IPS-NIHi7 (cell line): ENCODE measurements at regions not wholly inside any gene's neighbourhood (a gene's known extent, or its start where the extent isn't known, plus 50 kb on each side); places are given as distances from the start of the nearest gene placed in this dataset.

Experiments used
- DNase-seq: peaks from one replicate; pipeline ENCODE4 v3.0.0; 2012; ENCODE audit warnings: mixed read lengths; ENCODE audit errors: extremely low spot score

DNA sequence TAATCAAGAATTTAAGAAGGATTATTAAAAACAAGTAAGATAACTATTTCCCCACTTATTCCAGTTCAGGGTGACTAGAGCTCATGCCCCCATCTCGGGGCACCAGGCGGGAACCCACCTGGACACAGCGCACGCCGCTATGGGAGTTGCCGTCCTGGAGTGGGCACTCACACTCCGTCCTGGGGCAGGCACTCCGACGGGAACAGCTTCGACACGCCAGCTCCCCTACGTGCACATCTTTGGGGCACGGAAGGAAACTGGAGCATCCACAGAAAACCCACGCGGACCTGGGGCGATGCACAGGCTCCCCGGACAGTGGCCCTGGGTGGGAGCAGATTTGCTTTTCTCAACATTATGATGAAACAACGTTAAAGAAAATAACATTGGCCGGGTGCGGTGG, 52.0 kb upstream of the GATA5 start:
- DNase-seq = no peak

DNA sequence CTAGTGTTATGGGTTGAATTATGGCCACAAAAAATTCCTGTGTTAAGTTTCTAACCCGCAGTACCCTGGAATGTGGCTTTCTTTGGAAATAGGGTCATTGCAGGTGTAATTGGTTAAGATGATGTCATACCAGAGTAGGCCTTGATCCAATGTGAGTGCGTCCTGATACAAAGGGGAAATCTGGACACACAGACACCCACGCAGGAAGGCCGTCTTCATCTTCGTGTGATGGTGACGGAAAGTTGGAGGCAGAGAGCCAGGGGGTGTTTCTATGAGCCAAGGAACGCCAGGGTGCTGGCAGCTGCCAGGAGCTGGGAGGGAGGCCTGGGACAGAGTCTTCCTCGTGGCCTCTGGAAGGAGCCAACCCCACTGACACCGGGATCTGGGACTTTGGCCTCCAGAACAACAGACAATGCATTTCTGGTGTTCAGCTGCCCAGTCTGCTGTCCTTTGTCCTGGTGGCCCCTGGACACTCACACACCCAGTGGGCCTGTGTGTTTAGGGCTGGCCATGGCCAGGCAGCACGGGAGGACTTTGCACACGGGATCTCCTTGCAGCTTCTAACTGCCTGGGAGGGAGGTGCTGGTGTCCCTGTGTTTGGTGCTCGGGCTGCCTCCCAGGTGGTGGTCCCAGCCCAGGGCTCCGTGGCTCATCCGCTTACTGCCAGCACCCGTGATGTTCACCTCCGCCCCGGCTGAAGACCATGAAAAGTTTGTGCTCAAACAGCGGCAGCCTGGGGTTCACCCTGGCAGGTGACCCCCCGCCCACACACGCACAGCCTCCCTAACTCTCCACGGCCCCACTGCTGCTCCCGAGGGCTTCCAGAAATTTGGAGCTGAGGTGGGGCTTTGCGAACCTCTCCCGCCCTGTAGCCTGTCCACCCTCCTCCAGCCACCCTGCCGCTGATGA, 53.4 kb upstream of the GATA5 start:
- no peak for DNase-seq

DNA sequence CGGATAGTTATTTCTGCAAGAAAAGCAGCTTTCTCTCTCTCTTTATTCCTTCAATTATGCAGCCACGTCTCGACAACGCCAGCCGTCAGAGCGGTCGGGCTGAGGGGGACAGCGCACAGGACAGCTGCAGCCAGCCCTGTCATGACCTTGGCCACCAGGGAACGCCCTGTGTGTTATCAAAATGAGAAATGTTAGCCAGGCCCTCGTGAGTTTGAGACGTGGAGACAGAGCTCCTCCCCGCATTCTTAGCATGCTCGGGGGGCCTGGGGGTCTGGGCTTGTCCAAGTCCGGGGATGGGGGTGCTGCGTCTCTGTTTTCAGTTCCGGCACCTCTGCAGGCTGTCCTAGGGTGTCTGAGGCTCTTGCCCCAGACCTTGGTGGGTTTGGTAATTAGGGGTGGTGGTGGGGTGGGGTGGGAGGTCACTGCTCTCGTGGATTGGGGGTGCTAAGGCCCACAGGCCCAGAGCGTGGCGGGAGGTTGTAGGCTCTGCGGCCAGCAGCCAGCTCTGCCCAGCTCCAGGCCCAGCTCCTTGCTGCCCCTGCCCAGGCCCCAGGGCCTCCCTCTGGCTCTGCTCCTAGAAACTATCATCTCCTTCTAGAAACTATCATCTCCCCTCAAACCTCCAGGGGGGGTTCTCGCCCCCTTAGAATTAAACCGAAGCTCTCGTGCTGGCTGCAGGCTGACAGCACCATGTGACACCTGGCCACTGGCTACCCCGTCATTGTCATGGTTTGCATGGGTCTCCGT, 54.3 kb upstream of the GATA5 start:
- DNase-seq = no peak

DNA sequence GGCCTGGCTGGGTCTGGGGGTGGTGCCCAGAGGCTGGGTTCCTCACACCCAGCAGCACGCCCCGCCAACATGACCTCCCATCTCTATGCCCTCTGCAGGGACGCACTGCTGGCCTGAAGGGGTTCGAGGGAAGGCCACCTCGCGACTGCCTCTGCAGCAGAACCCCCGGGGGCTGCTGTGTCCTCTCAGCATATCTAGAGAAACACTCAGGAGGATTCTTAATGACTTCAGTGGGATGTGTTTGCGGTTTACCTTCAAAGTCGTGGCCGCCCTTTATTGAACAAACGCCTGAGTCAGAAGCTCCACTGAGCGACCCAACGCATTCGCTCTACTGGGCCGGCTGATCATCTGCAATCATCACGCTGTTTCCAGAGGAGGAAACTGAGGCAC, 54.8 kb upstream of the GATA5 start:
- DNase-seq = no peak

DNA sequence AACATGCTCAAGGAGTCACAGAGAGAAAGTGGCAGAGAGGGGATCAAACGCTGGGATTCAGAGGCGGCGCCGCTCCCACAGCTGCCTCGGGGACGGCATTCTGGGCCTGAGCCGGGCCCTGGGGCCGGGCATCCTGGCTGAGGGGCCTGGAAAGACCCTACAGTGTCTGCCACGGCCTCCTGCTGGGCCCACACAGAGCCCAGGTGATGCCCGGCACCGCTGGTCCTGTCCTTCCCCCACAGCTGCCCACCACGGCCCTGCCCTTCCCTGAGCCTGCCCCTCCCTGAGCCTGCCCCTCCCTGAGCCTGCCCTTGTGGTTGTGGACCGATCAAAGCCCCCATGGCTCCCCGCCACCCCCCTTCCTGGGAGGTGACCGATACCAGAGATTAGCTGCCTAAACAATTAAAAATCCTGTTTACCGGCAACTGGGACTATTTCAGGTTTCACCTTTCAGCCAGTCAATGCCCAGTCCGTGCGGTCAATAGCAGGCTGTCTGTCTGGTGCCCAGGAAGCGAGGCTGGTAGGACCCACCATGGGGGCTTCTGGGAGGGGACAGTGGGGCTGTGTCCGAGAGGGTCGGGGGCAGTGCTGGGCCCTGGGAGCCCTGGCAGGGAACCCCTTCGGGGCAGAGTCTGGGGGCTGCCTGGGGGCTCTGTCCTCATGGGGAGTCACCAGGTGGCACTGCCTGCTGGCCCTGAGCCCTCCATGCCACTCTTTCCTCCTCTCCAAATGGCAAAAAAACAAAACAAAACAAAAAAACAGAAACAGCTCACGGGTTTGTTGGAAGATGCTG, 55.4 kb upstream of the GATA5 start:
- no peak for DNase-seq

DNA sequence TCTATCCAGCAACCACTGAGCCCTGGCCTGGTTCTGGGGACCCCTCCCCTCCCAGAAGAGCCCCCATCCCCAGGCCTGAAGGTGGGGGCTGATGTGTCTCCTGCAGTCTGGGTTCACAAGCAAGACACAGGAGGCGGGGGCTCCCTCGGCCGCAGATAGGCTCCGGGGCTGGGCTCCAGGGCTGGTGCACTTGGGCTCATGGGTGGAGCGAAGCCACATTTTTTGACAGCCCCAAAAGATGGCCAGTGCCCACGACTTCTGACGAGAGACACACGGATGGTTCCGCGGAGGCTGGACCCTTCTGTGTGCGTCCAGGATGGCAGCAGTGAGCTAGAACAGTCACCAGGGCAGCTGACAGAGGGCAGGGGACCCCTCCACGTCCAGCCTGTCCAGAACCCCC, 57.1 kb upstream of the GATA5 start:
- no peak for DNase-seq

DNA sequence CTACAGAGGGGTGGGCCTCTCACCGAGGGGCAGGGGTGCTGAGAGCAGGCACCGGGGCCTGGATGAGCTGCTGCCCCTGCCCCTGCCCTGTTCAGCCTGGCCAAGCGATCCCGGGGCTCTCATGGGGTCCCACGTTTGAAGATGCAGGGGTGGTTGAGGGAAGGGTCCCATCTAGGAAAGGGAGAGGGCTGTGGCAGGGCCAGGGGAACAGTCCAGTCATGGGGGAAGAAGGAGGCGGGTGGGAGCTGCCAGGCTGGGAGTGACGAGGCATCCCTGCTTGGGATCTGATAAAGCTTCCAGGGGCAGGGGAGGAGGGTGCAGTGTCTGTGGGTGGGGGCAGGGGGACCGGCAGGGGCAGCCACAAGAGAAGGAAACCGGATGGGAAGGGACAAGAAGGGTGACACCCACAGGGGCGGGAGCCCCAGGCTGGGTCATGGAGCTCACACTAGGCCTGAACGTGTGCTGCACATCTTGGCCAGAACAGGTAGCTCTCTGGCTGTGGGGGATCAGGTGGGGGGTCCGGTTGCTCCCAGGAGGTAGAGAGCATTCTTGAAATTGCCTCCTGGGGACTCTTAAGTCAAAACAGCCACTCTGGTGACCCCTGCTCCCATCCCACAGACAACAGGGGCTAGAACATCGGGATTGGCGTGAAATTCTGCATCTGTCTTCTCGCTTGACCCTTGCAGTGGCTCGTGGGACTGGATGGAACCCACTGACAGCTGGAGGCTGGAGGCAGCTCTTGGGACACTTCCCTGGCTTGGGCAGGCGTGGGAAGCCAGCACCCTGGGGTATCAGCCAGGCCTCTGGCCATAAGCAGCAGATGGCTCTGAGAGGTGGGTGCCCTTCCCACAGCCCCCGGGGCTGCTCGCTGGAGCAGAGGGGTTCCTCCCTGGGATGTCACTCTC, 58.0 kb upstream of the GATA5 start:
- no peak for DNase-seq

DNA sequence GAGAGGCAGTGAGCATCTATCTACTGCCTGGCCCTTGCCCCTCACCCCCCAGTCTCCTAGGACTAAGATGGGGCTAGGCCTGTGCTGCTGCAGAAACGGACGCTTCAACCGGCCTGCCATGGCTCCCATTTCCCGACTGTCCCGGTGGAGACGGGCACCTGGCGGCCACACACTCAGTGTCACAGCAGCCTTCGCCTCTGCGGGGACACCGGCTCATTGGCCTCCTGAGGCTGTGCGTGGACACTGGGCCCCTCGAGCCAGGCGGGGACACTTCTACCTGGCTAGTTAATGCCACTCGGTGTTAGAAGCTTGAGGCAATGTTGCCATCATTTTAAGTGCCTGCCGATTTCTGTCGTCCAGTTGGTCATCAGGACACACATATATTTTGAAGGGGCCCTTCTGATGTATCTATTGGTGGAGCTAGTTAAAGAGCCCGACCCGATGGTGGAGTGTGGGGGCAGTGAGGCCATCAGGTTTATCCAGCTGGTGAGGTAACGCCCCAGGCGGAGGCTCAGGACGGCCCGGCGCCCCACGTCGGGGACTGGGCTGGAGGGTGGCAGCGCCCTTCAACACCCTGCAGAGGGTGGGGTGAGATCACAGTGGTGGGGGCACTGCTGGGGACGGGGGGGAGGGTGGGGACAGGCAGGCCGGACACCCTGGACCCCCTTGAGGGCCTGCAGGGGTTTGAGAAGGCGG, 58.9 kb upstream of the GATA5 start:
- no peak for DNase-seq

DNA sequence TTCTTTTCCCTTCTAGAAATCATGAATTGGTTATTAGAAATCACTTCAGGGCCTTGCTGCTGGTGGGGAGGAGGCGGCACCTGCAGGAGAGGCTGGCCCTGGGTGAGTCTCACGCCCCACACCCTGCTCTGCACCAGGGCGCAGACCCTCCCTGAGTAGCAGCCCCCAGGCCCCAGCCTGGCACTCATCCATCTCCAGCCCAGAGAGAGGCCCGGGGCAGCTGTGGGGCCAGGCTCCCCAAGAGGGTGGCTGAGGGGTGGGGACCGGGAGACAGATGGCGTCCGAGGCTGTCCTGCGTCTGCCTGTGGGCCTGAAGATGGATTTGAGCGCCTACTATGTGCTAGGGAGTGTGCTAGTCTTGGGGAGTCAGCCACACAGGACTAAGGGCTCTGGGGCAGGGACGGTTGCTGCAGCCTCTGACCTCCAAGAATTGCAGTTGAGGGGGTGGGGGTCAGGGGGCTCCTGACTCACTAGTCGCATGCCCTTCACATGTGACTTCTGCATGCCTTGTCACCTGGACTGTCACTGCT, 59.6 kb upstream of the GATA5 start:
- no peak for DNase-seq

DNA sequence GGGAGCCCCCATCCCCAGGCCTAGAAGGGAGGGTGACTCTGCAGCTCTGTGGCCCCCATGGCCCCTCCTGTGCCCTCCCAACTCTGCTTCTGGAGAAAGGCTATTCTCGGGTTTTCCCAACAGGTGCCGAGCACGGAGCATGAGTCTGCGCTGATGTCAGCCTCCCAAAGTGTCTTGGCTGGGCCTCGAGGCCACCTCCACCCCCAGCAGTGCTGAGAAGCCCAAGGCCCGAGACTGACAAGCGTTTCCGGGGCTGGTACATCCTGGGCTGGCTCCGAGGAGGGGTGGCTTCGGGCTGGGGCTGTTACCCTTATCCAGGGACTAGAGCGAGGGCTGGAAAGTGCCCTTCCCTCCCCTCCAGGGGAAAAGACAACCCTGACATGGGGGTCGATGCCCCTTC, 60.2 kb upstream of the GATA5 start:
- no peak for DNase-seq

DNA sequence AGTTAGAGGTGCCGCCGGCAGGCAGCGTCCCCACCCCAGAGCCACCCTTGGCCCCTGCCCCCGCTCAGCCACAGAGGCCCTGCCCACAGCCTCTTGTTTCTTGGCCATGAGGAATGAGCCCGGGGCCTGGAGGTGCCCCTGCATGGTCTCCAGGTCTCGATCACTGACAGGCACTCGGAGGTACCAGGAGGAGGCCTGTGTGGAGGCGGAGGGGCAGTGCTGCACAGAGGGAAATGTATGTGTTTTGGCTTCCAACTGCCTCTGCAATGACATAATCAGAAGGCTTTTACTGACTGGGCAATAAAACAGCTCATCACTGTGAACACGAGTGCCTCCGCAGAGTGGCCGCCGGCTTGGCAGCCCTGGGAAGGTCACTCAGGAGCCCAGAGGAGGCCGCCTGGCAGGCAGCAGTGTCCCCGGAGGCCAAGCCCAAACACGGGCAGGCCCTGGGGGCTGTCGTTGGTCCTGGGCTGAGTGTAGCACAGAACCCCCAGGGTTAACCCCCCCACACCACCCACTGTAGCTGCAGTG, 61.1 kb upstream of the GATA5 start:
- DNase-seq = no peak

DNA sequence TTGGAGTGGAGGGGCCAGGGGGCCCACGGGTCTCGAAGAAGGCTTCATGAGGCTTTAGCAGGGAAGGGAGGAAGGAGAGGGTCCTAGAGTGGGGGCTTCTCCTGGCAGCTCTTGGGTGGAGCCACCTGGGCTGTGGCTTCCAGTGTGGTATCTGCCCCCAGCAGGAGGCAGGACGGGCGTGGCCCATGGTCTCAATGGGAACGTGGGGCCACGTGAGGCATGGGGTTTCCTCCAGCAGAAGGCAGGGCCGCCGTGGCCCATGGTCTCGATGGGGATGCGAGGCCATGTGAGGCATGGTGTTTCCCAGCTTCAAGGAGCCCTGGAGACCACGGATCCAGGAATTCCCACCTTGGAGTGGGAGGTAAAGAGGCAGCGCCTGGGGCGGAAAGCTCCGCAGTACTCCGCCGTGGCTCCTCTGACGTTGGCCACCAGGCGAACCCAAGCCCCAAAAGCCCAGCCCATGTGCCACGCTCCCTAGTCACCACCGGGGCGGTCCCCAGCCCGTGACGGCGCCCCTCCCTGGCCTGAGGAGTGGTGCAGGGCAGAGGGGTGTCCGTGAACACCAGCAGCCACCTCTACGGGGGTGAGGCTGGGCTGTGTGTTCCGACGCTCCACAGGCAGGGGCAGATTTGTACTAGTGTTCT, 62.0 kb upstream of the GATA5 start:
- DNase-seq = no peak

DNA sequence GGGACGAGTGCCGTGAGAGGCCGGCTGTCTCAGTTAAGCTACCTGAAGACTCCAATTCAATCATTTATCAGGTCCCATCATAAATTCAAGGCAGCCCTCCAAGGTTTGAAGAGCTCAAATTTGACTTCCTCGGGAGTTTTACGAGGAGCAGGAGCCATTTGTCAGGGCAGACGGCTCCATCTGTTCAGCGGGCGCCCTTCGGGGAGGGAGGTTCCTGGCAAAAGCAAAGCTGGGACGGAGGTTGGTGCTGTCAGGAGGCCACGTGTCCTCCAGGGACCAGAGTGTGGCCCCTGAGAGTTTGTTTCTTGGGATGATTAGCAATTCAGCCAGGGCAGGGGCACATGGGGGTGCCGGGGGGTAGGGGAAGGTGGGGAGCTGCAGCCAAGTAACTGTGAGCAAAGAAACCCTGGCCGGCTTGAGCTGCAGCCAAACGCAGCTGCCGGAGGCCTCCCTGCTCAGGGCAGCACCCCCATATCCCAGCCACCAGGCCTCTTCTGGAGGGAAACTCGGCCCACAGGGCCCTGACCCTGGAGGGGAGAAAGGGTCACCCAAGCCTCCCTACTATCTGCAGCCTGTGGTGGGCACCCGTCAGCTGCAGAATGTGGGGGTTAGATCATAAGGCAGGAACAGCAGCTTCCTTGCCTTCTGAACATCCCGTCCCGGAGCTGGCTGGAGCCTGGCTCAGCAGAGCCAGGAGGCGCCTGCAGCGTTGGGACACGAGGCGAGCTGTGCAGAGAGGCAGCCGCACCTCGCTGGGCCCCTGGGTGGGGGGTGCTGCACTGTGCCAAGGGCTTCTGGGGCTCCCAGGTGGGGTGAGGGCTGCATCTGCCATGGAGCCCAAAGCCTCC, 63.6 kb upstream of the GATA5 start:
- no peak for DNase-seq

DNA sequence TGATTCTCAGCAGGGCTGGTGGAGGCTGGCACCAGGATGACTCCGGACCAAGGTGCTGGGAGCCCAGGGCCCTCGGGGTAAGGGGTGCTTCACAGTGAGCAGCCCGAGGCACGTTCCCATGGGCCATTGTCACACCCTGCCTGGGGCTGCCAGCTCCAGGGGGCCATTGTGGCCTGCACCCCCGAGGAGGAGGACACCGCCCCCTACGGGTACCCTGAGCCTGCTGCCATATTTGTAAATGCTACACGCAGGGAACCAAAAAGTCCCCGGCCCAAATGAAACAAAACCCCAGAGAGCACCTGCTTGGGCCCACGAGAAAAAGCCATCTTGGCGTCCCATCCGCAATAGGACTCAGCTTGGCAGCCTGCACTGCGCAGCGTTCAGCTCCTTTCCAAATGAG, 64.7 kb upstream of the GATA5 start:
- no peak for DNase-seq

DNA sequence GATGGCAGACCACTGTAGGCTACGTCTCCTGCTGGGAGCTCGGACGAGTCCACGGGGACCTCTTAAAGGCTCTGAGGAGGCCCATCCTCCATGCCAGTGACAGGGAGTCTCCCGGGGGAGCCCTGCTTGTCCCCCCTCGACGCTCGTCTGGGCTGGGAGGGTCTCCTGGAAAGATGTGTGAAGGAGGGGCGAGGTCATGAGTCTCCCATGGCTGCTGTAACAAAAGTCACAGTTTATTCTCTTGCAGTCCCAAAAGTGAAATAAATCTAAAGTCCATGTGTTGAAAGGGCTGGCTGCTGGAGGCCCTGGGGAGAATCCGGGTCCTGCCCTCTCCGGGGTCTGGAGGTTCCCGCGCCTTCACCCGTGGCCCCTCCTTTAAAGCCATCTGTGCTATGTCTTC, 67.1 kb upstream of the GATA5 start:
- DNase-seq = no peak

DNA sequence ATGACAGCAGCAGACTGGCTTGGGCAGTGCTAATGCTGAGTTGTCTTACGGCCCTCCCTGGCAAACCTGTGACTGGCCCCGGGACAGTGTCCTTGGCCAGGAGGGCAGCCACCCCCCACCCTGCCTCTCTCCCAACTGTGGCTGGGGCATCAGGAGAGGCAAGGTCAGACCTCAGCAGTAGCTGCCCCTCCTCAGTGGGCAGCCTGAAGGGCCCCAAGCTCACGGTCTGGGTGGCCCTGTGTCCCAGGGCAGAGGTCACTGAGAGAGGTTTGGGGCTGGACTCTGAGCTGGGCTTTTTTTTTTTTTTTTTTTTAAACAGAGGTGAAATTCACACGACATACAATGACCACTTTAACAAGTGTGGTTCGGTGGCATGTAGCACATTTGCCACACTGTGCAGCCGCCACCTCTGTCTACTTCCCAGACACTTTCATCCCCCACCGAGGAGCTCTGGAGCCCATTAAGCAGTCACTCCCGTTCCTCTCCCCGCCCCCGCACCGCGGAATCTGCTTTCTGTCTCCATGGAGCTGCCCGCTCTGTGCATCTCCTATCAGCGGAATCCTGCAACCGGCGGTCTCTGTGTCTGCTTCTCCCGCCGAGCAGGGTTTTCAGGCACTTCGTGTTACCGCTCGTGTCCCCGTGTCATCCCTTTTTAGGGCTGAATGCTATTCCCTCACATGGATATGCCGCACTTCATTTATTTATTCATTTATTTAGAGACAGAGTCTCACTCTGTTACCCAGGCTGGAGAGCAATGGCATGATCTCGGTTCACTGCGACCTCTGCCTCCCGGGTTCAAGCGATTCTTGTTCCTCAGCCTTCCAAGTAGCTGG, 67.9 kb upstream of the GATA5 start:
- DNase-seq = no peak

DNA sequence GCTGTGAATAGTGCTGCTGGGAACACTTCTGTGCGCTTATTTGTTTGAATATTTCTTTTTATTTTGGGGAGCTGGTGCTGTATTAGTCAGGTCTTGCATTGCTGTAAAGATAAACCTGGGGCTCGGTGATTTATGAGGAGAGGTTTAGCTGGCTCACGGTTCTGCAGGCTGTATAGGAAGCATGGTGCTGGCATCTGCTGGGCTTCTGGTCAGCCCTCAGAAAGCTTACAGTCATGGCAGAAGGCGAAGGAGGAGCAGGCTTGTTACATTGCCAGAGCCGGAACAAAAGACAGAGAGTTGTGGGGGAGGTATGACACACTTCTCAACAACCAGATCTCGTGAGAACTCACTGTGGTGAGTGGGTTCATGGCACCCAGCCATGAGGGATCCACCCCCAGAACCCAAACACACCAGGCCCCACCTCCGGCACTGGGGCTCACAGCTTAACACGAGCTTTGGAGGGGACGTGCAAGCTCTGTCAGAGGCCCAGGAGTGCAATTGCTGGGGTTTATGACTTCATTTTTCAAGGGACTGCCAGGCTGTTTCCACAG, 68.8 kb upstream of the GATA5 start:
- DNase-seq = no peak

DNA sequence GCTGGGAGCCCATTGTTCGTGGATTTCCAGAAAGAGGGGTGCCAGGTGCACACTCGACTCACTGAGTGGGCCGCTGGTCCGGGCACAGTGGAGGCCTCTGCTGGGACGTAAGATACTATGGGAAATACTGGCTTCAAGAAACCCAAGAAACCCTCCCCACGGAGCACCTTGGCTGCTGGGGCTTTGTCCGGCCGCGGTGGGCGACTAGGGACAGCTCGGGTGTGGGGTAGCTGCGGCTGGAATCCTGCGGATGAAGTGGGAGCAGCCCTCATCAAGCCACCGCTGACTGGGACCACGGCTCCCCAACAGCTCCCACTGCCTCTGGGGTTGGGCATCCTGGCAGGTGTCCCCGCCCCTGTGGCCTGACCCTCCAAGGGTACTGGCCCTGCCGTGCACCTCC, 69.5 kb upstream of the GATA5 start:
- no peak for DNase-seq
